OCI-LY7 (cell line): ENCODE measurements at regions not wholly inside any gene's neighbourhood (a gene's known extent, or its start where the extent isn't known, plus 50 kb on each side); places are given as distances from the start of the nearest gene placed in this dataset.

Source experiments
- EZH2phosphoT487 ChIP-seq: fragments of 200-600 bp; sonication (generic); IDR thresholded peaks from 2 replicates; pipeline ENCODE4 v1.6.1; 2018; ENCODE audit warnings: low read depth, borderline replicate concordance, mild to moderate bottlenecking, mixed run types, antibody characterized with exemption, low read length, moderate library complexity, mixed read lengths
- TF ChIP-seq, protein P1 (sequence below): fragments of 200-600 bp; sonication (generic); conservative IDR thresholded peaks from 2 replicates; pipeline ENCODE4 v1.5.1; 2014; ENCODE audit warnings: mild to moderate bottlenecking, antibody characterized with exemption, low read length, moderate library complexity, mixed read lengths

GRCh38 chr2:47715552-47715951 lies 67.4 kb upstream of the MSH6 start:
- TF ChIP-seq, protein P1, sequence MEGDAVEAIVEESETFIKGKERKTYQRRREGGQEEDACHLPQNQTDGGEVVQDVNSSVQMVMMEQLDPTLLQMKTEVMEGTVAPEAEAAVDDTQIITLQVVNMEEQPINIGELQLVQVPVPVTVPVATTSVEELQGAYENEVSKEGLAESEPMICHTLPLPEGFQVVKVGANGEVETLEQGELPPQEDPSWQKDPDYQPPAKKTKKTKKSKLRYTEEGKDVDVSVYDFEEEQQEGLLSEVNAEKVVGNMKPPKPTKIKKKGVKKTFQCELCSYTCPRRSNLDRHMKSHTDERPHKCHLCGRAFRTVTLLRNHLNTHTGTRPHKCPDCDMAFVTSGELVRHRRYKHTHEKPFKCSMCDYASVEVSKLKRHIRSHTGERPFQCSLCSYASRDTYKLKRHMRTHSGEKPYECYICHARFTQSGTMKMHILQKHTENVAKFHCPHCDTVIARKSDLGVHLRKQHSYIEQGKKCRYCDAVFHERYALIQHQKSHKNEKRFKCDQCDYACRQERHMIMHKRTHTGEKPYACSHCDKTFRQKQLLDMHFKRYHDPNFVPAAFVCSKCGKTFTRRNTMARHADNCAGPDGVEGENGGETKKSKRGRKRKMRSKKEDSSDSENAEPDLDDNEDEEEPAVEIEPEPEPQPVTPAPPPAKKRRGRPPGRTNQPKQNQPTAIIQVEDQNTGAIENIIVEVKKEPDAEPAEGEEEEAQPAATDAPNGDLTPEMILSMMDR, result no peak
- TF ChIP-seq EZH2phosphoT487, result no peak
